ENCODE measurements at regions not wholly inside any gene's neighbourhood (a gene's known extent, or its start where the extent isn't known, plus 50 kb on each side); places are given as distances from the start of the nearest gene placed in this dataset.

- no peak overlapping the region for H3K4me3 ChIP-seq
Measured at GRCh38 chrX:13371186-13371585, 51.3 kb upstream of the ATXN3L start.

GRCh38 chrX:13370713-13371112 is 50.9 kb upstream of the ATXN3L start:
- no peak overlapping the region for H3K4me3 ChIP-seq
- H3K27ac ChIP-seq: no peak overlapping the region

More at GRCh38 chrX:13371186-13371585, 51.3 kb upstream of the ATXN3L start:
- H3K27ac ChIP-seq: no peak overlapping the region
